Neural crest cell (in vitro differentiated cells): ENCODE measurements at regions not wholly inside any gene's neighbourhood (a gene's known extent, or its start where the extent isn't known, plus 50 kb on each side); places are given as distances from the start of the nearest gene placed in this dataset.

ENCODE experiments used
- DNase-seq: peaks from one replicate; pipeline ENCODE4 v3.0.0; 2021; ENCODE audit warnings: low read depth, mixed read lengths, low spot score
- H3K27ac Mint-ChIP-seq: one replicate; pipeline ENCODE4 v1.8.0; 2021; ENCODE audit warnings: mild to moderate bottlenecking, mixed read lengths; ENCODE audit not compliant: unreplicated experiment
- H3K27me3 Mint-ChIP-seq: 2 replicates; pipeline ENCODE4 v1.8.0; 2021; ENCODE audit warnings: low read depth, mild to moderate bottlenecking, mixed read lengths
- H3K36me3 Mint-ChIP-seq: 2 replicates; pipeline ENCODE4 v1.8.0; 2021; ENCODE audit warnings: low read depth, mild to moderate bottlenecking, mixed read lengths
- H3K4me1 Mint-ChIP-seq: 2 replicates; pipeline ENCODE4 v1.8.0; 2021; ENCODE audit warnings: mixed read lengths
- H3K4me3 Mint-ChIP-seq: one replicate; pipeline ENCODE4 v1.8.0; 2021; ENCODE audit warnings: mild to moderate bottlenecking, mixed read lengths
- H3K9me3 Mint-ChIP-seq: 2 replicates; pipeline ENCODE4 v1.8.0; 2021; ENCODE audit warnings: mixed read lengths
- TF ChIP-seq, protein P1 (sequence below): fragments of 200-600 bp; sonication (generic); conservative IDR thresholded peaks from 2 replicates; pipeline ENCODE4 v1.5.0; 2021; ENCODE audit warnings: antibody characterized with exemption, mild to moderate bottlenecking

DNA sequence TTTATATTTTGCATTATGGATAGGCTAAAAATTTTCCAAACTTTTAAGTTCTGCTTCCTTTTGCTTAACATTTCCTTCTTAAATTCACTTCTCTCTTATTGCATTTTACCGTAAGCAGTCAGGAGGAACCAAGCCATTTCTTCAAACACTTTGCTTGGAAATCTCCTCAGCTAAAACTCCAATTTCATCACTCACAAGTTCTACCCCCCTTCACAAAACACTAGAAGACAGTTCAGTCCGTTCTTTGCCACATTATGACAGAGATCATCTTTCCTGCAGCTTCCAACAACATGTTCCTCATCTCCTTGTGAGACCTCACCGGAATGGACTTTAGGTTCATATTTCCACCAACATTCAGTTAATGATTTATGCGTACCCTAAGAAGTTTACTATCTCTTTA, 79.2 kb upstream of the LY86 start:
- Mint-ChIP-seq H3K27me3 (peaks cover 2% of the 10 kb centered on the region), H3K27ac (no peak overlapping the region), H3K9me3 (peaks cover 7% of the 10 kb centered on the region), H3K4me1 (no peaks in the 10 kb centered on the region), H3K36me3 (no peaks in the 10 kb centered on the region), H3K4me3 (no peak overlapping the region)
- no peak for DNase-seq
- TF ChIP-seq, protein P1, sequence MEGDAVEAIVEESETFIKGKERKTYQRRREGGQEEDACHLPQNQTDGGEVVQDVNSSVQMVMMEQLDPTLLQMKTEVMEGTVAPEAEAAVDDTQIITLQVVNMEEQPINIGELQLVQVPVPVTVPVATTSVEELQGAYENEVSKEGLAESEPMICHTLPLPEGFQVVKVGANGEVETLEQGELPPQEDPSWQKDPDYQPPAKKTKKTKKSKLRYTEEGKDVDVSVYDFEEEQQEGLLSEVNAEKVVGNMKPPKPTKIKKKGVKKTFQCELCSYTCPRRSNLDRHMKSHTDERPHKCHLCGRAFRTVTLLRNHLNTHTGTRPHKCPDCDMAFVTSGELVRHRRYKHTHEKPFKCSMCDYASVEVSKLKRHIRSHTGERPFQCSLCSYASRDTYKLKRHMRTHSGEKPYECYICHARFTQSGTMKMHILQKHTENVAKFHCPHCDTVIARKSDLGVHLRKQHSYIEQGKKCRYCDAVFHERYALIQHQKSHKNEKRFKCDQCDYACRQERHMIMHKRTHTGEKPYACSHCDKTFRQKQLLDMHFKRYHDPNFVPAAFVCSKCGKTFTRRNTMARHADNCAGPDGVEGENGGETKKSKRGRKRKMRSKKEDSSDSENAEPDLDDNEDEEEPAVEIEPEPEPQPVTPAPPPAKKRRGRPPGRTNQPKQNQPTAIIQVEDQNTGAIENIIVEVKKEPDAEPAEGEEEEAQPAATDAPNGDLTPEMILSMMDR = no peak

DNA sequence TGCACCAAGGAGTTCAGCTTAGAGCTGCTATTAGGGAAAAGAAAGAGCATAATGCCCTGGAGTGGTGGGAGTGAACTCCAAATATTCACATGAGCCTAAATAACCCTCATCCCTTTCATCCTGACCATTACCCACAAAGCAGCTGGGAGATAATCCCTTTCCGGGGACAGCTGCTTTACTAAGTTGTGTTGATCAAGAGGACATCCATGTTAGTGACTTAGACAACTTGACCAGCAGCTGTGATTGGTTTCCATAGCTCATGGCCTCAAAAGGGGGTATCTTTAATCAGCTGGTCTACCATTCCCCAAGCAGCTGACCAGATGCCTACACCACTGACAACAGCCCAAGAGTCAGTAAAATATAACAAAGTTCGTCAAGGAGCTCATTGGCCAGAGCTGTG, 75.8 kb upstream of the LY86 start:
- TF ChIP-seq, protein P1 = no peak
- H3K4me3 Mint-ChIP-seq = no peak overlapping the region

DNA sequence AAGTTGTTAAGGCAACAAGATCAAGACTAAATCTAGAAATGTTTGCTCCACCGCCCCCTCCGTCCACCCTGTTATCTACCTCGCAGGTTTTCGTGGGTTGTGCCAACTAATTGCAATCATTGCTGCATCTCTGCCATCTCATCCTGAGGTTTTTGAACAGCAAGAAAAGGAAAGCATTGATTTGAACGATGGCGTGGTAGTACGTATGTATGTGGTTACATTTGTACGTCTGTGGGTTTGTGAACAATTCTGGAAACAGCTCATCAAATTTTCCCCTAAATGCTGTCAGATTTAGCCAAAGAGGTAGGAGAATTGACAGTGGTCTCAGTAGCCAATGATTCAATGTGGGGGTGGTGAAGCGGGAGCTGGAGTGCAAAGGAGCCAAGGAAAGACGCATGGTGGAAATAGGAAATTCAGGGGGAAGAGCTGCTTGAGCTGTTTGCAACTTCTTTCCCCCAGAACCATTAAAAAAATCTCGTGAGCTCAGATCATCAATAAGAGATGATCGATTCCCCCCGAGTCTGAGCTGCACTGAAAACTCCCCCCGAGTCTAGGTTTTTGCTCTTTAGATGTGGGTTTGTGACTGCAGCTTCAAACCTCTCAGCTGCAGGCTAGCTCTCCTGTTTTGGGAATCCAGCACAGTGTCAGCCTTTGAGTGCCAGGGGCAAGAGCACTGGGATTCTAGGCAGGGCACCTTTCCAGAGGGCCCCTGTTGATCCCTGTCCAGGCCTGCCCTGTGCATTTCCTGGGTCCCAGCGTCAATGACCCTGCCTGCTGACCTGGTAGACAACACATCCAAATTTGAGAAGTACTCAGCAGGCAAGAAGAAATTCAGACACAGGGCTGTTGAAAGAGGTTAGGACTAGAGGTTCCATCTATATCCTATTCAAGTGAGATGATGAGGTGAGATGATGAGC, 72.6 kb upstream of the LY86 start:
- Mint-ChIP-seq H3K9me3 (peaks cover 2% of the 10 kb centered on the region), H3K4me3 (no peak overlapping the region)
- TF ChIP-seq, protein P1 = no peak

More for the DNA sequence above, 75.8 kb upstream of the LY86 start:
- Mint-ChIP-seq H3K9me3 (peaks cover 7% of the 10 kb centered on the region), H3K27me3 (peaks cover 6% of the 10 kb centered on the region), H3K36me3 (no peaks in the 10 kb centered on the region), H3K4me1 (no peaks in the 10 kb centered on the region), H3K27ac (no peak overlapping the region)
- DNase-seq = no peak

DNA sequence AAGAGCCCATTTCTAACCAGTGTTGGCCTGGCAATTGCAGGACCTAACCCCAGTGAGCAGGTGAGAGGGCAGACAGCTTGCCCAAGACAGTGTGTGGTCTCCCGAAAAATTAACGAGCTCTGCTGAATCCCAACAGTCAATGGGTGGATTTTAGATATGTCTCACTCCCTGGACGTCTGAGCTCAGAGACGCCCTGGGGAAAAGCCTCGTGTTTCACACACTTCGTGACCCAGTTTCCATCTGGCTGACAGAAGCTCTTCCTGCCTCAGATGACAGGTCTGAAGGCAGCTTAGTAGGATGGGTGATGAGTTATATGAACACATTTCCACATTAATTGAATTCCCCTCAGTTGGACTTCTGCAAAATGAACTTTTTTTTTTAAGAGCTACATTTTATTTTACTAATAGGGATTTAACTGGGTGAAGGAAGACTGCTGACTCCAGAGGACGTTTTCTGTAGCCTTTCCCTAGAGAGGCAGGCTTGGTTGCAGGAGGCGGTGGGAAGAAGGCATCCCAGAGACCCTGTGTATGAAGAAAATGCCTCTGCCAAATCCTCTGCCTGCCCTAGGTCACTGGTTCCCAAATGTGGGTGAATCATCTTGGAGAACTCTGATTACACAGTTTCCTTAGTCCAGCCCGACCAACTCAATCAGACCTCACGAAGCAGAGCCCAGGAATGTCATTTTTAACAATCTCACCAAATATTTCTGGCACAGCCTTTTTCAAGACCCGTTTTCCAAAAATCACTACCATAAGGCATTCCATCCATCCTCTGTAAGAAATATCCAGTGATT, 71.7 kb upstream of the LY86 start:
- H3K4me1 Mint-ChIP-seq = no peaks in the 10 kb centered on the region
- H3K9me3 Mint-ChIP-seq = peaks cover 2% of the 10 kb centered on the region
- TF ChIP-seq, protein P1 = no peak
- no peak overlapping the region for H3K27ac Mint-ChIP-seq
- no peaks in the 10 kb centered on the region for H3K36me3 Mint-ChIP-seq
- H3K27me3 Mint-ChIP-seq = peaks cover 9% of the 10 kb centered on the region
- DNase-seq = no peak
- no peak overlapping the region for H3K4me3 Mint-ChIP-seq

More for the DNA sequence above, 72.6 kb upstream of the LY86 start:
- Mint-ChIP-seq H3K27ac (no peak overlapping the region), H3K36me3 (no peaks in the 10 kb centered on the region), H3K27me3 (peaks cover 7% of the 10 kb centered on the region), H3K4me1 (no peaks in the 10 kb centered on the region)
- DNase-seq = no peak

DNA sequence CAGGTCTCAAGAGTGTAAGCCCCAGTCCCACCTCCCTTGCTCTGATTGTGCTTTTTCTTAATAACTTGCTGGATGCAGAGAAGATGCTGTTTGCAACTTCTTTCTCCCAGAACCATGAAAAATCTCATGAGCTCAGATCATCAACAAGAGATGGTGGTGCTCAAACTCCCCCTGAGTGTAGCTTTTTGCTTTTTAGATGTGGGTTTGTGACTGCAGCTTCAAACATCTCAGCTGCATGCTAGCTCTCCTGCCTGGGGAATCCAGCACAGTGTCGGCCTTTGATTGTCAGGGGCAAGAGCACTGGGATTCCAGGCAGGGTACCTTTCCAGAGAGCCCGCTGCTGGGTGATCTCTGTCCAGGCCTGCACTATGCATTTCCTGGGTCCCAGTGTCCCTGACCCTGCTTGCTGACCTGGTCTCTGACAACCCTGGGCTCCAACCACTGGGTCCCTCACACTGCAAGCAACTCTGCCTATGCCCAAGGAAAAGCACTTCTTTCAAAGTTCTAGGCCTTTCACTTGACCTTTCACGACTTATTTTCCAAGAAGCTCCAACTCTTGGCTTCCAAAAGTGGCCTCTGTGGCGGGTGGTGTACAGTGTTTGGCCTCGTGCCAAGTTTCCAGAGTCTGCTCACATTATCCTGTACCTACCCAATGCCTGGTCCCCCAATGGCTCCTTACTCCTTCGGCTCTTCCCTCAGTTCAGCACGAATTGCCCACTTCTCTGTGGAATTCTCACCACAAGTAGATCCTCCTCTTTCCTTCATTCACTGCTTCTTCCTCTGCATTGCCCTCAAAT, 69.7 kb upstream of the LY86 start:
- TF ChIP-seq, protein P1 = no peak
- DNase-seq = no peak
- H3K4me3 Mint-ChIP-seq = no peak overlapping the region
- H3K27ac Mint-ChIP-seq = no peak overlapping the region
- peaks cover 13% of the 10 kb centered on the region for H3K27me3 Mint-ChIP-seq
- H3K9me3 Mint-ChIP-seq = no peaks in the 10 kb centered on the region
- H3K36me3 Mint-ChIP-seq = no peaks in the 10 kb centered on the region
- no peaks in the 10 kb centered on the region for H3K4me1 Mint-ChIP-seq
